ENCODE measurements at regions not wholly inside any gene's neighbourhood (a gene's known extent, or its start where the extent isn't known, plus 50 kb on each side); places are given as distances from the start of the nearest gene placed in this dataset.

- no peak for TF ChIP-seq CTCF (IDR thresholded peaks at IDR 0.05; ENCODE audit: insufficient read depth, low read depth, low read length, missing control alignments)
- H3K4me3 ChIP-seq (ENCODE audit: low read depth, low read length) = no peak overlapping the region
- no peak for DNase-seq (ENCODE audit: low read depth)
Measured at GRCh38 chr4:171759274-171759673, 53.9 kb upstream of the GALNTL6 start.

- DNase-seq (ENCODE audit: low read depth) = no peak
- no peak for TF ChIP-seq CTCF (IDR thresholded peaks at IDR 0.05; ENCODE audit: insufficient read depth, low read depth, low read length, missing control alignments)
- H3K4me3 ChIP-seq (ENCODE audit: low read depth, low read length) = no peak overlapping the region
Measured at GRCh38 chr4:171751538-171751937, 61.7 kb upstream of the GALNTL6 start.

GRCh38 chr4:171746418-171746817, 66.8 kb upstream of the GALNTL6 start:
- H3K4me3 ChIP-seq (ENCODE audit: low read depth, low read length) = no peak overlapping the region

GRCh38 chr4:171742436-171742835, 70.8 kb upstream of the GALNTL6 start:
- TF ChIP-seq CTCF (IDR thresholded peaks at IDR 0.05; ENCODE audit: insufficient read depth, low read depth, low read length, missing control alignments) = no peak
- no peak overlapping the region for H3K4me3 ChIP-seq (ENCODE audit: low read depth, low read length)
- DNase-seq (ENCODE audit: low read depth) = no peak

More at GRCh38 chr4:171746418-171746817, 66.8 kb upstream of the GALNTL6 start:
- no peak for TF ChIP-seq CTCF (IDR thresholded peaks at IDR 0.05; ENCODE audit: insufficient read depth, low read depth, low read length, missing control alignments)
- DNase-seq (ENCODE audit: low read depth) = no peak

- H3K4me3 ChIP-seq (ENCODE audit: low read depth, low read length) = no peak overlapping the region
- no peak for TF ChIP-seq CTCF (IDR thresholded peaks at IDR 0.05; ENCODE audit: insufficient read depth, low read depth, low read length, missing control alignments)
- DNase-seq (ENCODE audit: low read depth) = no peak
Measured at GRCh38 chr4:171727185-171727584, 86.0 kb upstream of the GALNTL6 start.

GRCh38 chr4:171721937-171722336, 91.3 kb upstream of the GALNTL6 start:
- no peak overlapping the region for H3K4me3 ChIP-seq (ENCODE audit: low read depth, low read length)
- no peak for DNase-seq (ENCODE audit: low read depth)
- no peak for TF ChIP-seq CTCF (IDR thresholded peaks at IDR 0.05; ENCODE audit: insufficient read depth, low read depth, low read length, missing control alignments)

- no peak for TF ChIP-seq CTCF (IDR thresholded peaks at IDR 0.05; ENCODE audit: insufficient read depth, low read depth, low read length, missing control alignments)
- no peak for DNase-seq (ENCODE audit: low read depth)
- no peak overlapping the region for H3K4me3 ChIP-seq (ENCODE audit: low read depth, low read length)
Measured at GRCh38 chr4:171719691-171720090, 93.5 kb upstream of the GALNTL6 start.
